GM19467 (cell line): ENCODE measurements at regions not wholly inside any gene's neighbourhood (a gene's known extent, or its start where the extent isn't known, plus 50 kb on each side); places are given as distances from the start of the nearest gene placed in this dataset.

Experiments
- ATAC-seq: cut with Tn5 transposase; IDR thresholded peaks from one replicate; pipeline ENCODE4 v1.9.1; 2021; ENCODE audit warnings: mild to moderate bottlenecking, moderate library complexity; ENCODE audit not compliant: unreplicated experiment

DNA sequence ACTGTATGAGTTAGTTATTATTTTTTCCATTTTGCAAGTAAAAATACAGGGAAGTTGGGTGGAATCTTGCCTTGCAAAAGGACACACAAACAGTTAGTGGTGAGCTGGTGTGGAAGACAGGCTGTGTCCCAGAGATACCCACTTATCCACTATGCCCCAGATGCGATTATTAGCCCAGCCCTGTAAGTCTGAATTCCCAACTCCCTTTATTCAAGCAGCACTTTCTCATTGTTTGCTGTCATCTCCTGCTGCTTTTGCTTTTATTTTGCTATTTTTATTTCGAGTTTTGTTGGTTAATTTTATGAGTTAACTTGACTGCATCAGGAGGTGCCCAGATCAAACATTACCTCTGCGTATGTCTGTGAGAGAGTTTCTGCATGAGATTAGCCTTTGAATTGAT lies 239.4 kb downstream of the DOK5 start:
- ATAC-seq = no peak

GRCh38 chr20:54713727-54714126 lies 238.3 kb downstream of the DOK5 start:
- ATAC-seq = no peak

DNA sequence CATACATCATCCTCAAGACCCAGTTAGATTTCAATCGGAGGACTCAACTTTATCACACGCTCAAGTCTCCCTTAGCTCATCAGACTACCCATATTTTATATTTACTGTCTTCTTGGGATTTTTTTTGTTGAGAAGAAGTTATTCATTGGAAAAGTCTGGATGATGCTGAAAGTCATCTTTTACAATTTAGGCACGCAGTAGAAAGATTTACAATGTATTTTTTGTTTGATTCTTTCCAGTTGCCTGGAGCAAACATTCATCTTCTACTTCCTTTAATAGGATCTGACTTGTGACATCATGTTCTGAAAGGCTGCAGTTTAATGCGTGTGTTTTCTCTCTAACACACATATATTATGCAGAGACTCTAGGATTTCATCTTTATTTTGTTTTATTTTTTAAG lies 235.7 kb downstream of the DOK5 start:
- ATAC-seq = no peak

- no peak for ATAC-seq
Measured at GRCh38 chr20:54710341-54710740, 234.9 kb downstream of the DOK5 start.

DNA sequence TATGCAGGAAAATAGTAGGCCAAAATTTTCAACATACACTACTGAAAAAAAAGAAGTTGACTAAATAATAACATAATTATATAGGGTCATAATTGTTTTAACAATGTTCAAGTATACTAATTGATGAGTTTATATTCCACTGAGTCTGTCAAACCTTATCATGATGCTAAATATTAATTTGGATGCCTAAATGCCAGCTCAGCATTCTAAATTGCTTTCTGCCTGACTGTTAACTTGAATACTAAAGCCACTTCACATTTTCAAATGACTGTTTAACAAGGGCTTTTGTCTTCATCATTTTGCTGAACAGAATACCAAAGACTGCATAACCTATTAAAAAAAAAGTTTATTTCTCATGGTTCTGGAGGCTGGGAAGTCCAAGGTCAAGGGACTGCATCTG lies 232.8 kb downstream of the DOK5 start:
- no peak for ATAC-seq

GRCh38 chr20:54707801-54708200 lies 232.4 kb downstream of the DOK5 start:
- ATAC-seq = no peak

- no peak for ATAC-seq
Measured at GRCh38 chr20:54706581-54706980, 231.2 kb downstream of the DOK5 start.

- ATAC-seq = no peak
Measured at GRCh38 chr20:54704032-54704635, 228.7 kb downstream of the DOK5 start.
